HG03354 (cell line): ENCODE measurements at regions not wholly inside any gene's neighbourhood (a gene's known extent, or its start where the extent isn't known, plus 50 kb on each side); places are given as distances from the start of the nearest gene placed in this dataset.

Experiments
- ATAC-seq: cut with Tn5 transposase; IDR thresholded peaks from one replicate; pipeline ENCODE4 v1.9.1; 2021; ENCODE audit warnings: mild to moderate bottlenecking; ENCODE audit not compliant: unreplicated experiment, poor library complexity, severe bottlenecking

DNA sequence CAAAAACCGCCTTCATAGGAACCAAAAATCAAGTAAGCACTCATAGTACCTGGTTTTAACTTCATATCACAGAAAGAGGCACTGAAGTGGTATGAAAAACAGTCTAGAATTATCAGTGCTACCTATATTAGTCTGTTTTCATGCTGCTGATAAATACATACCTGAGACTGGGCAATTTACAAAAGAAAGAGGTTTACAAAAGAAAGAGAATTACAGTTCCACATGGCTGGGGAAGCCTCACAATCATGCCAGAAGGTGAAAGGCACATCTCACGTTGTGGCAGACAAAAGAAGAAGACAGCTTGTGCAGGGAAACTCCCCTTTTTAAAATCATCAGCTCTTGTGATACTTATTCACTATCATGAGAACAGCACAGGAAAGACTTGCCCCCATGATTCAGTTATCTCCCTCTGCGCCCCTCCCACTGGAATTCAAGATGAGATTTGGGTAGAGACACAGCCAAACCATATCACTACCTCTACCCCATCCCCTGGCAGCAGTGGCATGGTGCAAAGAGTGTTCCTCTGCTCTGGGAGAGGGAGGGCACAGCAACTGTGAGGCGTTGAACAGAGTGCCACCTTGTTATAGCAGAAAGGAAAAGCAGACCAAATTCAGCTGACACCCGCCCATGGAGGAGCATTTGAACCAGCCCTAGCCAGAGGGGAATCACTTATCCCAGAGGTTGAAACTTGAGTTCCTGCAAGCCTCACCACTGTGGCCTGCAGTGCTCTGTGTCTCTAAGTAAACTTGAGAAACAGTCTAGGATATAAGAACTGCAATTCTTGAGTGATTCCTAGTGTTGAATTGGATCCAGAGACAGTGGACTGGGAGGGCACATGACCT lies 61.9 kb upstream of the PTPRZ1 start:
- ATAC-seq: no peak

DNA sequence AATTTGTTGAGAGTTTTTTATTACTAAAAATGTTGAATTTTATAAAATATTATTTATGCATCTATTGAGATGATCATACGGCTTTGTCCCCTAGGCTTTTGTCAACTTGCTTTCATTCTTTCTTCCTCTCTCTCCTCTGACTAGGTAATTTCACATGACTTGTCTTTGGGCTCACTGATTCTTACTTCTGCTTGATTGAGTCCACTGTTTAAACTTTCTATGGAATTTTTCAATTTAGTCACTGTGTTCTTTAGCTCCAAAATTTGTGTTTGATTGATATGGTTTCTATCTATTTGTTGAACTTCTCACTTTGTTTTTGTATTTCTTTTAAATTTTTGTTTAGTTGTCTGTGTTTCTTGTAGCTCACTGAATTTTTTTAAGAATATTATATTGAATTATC lies 65.9 kb upstream of the PTPRZ1 start:
- ATAC-seq: no peak

DNA sequence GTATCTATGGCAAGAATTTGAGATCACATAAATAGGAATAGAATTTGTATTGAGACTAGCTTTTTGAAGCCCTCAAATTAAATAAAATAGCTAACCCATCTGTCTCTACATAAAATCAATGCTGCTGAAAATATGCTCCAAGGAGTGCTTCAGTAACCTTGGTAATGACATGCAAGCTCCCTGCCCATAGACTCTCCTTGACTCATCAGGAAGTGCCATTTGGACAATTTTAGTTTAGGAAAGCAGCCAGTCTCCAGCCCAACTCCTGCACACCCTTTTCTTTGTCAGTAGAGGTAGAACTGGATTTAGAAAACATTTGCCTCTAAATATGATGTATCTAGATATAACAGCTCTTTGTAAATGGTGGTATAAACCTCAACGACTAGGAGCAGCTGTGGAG lies 69.9 kb upstream of the PTPRZ1 start:
- ATAC-seq: no peak

DNA sequence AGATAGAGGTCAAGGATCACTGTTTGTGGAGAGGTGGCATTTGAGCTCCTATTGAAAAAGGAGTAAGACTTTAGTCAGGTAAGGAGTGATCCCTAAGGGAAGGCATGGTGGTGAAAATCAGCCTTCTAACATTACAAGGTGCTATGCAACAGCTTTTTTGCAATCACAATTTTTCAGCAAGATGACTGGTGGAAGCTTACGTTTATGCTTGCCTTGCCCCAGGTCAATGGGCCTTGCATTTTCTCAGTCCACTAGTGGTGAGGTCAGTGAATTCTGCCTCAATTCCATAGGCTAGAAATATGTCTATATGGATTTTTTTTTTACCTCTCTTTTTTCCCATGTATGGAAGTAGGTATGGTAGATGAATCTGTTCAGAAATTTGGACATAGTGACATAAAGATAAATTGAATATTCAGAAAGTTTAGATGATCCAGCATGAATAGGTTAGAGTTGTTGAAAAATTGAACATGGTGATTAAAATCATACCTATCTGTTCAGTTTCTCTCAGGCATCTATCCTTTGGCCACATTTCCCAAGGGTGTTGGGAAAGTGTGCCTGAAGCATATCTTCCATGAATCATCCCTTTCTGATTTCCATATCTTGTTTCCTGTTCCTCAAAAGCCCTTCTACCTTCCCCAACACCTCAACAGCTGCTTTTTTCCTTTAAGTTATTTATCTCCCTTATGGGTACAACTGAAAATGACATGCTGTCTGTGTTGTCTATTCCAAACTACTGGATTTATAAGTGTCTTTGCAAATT lies 71.9 kb upstream of the PTPRZ1 start:
- ATAC-seq: no peak

DNA sequence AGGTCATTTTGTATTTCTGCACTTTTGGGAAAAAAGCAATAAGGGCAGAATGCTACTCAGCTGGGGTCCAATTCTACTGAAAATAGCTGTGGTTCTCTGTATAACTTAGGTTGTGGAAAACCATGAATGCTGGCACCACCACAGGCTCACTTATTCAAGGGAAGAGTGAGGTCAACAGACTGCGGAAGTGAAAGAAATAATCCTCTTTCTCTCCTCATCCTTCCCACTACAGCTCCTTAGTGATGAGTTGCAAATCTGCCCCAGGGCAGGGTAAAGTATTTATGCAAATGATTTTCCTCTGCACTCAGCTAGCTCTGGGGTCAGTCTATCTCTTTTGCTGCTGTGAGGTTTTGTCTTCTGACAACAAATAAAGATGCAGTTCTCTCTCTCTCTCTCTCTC lies 74.1 kb upstream of the PTPRZ1 start:
- ATAC-seq: no peak

DNA sequence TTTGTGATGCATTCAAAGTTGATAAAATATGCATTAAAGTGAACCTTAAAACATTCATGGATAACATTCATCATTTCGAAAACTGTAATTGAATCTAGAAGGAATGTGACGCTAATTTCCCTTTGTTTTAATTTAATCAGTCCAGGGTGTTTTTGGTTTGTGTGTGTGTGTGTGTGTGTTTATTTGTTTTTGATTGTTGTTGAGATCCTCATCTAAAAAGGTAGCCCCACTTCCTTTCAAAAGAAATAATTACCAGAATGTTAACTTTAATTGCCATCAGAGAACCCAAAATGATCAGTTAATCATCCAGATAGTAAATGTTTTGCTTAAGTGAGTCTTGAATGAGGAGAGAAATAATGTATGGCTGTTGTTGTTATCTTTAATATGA lies 74.5 kb upstream of the PTPRZ1 start:
- no peak for ATAC-seq

DNA sequence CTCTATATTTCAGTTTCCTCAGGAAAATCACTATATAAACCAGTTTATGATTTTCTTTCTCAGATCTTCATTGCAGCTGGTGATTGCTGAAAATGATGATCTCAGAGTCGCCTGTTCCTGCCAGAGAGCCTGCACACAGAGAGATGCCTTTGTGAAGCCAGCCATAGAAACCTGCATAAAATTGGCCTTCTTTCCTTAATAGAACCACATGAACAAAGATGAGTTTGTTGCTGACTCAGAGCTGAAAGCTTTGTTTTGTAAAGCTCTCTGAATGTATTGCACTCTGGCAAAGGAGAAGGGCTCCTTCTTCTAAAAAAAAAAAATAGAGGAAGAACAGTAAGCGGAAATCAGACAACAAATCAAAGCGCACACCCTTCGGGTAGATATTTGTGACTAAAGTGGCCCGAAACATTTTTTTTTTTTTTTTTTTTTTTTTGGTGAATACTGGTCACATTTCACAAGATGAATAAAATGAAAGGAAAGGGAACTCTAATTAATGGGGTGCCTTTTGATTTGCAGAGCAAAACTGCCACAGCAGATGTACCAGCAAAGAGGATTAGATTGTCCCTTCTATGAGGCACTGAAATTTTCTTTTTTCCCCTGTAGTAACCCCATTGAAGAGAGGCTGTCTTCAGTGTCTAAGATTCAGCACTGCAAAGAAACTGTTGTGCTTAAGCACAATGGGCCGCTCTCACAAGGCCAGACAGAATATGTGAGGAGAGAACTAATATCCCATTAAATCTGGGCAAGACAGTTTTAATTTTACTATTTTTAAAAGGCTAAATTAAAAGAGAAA lies 75.1 kb upstream of the PTPRZ1 start:
- no peak for ATAC-seq

DNA sequence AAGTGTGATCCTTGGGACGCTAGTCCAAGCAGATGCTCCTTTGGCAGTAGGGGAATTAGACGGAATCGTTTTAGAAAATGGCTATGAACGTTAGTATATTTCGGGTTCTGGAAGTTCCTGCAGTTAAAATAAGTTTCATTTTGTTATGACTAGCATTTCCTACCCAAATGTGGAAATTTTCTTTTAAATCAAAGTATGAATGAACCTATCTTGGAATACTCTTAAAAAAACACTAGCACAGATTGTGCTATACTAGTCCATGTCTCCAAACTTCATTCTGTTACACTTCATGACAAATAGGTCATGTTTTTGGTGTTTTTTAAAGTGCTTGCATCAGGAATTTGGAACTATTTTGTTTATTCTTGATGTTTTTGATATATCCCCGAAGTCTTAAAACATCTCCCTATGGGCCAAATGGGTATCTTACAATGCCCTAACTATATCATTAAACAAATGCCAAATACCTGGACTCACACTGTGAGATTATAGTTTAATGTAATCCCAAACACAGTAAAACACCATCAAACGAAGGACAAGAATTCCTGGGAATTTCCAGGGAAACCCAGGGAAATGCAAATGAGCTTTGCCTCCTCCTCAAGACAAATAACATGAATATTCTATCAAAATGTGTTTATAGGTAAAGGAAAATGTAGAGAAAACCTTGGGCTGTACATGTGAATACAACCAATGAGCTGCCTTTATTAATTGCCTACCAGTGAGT lies 75.9 kb upstream of the PTPRZ1 start:
- ATAC-seq: no peak

DNA sequence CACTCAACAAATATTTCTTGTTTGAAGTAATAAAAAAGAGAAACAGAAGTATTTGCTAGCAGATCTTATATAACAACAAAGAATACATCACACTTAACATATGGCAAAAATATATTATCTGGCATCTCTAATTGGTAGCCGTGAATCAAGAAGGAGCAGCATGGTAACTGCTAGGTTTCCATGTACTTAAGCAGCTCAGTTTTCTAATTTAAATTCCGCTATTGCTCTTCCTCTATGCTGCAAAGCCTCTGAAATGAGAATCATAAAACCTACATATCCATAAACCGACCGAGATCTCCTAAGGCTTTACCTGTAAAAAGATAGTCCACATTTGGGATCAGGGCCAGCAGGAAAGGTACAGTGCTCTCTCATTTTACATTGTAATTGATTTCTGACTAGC lies 76.6 kb upstream of the PTPRZ1 start:
- ATAC-seq: no peak

DNA sequence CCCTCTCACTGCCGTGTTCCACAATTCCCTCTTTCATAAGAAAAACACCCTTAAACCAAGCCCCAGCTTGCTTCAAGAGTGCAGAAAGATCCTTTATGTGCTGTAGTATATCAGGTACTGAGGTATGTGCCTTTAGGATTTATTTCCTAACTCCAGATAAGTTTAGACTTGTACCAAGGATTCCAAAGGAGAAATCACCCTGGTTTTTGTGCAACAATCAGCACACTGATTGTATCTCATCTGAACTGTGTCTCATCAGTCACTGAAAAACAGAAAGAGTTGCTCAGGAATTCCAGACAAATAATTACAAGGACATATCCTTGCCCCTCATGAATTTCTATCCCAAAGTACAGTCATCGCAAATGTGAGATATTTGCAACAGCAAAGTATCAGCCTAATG lies 77.2 kb upstream of the PTPRZ1 start:
- ATAC-seq: no peak

DNA sequence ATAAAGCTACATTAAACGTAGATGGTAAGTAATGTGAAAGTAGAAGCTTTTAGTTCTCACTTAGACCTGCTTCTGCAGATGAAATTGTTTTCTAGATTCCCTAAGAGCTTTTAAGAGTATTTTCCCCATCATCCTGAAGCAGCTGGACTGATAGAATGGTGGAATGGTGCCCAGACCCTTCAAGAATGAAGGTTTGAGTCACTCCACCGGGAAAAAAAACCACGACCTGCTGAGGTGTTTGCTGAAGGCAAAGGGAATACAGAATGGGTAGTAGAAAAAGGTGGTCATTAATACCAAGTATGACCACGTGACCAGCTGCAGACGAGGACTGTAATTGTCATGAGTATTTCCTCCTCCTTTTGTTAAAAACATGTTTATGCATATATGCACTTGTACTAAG lies 79.2 kb upstream of the PTPRZ1 start:
- no peak for ATAC-seq

DNA sequence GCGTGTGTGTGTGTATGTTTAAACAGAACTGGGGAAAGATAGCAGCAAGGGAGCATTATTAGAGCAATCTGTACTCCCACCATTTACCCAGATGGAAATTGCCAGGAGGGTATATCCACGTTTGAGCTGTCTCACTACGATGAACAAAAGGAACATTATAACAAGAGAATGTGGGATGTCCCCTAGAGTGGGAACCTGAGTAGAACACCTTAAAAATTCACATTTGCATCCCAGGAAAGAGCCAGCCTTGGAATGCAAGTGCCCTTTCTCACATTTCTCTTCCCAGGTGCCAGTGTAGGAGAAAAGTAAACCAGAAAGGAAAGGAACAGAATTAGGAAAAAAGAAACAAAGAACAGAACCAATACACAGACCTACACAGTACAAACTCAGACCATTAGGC lies 95.3 kb upstream of the PTPRZ1 start:
- ATAC-seq: no peak

DNA sequence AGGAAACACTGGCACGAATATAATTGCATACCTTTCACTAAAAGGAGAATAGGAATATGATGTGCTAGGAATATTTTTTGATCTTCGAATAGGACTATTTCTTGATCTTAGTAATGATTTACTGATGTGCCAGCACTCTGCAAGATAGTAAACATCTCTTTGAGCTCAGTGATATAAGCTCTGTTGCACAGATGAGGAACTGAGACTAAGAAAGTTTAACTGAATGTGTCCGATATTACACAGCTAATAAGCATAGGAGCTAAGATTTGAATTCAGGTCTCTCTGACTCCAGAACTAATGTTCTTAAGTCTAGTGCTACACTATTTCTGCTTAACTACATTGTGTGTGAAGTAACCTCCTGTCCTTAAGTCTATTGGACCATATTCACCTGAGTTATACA lies 98.4 kb upstream of the PTPRZ1 start:
- ATAC-seq: no peak

DNA sequence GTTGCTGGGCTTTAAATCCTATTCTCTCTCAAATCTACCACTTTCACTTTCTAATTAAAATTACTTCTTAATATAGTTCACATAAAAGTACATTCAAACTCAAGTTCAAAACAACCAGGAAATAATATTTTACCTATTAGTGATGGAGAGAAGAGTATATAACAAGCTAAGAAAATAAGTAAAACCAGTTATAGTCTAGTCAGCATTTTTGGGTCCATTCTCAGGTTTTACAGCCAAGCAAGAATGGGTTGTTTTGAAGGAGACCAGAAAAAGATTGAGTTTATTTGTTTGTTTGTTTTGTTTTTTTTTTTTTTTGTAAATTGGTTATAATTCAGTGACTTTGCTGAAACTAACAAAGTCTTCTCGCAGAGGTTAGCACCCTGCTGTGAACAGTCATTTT lies 106.3 kb upstream of the PTPRZ1 start:
- ATAC-seq: no peak

DNA sequence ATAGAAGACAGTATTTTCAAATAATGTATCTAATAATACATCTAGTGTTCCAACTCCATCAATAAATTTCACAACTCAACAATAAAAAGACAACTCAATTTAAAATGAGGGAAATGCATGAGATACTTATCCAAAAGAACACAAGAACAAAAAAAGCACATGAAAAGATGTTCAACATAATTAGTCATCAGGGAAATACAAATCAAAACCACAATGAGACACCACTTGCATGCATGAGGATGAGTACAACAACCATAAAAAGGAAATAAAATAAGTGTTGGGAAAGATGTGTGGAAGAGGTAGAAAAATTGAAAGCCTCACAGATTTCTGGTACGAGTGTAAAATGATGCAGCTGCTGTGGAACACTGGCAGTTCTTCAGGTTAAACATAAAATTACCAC lies 111.6 kb upstream of the PTPRZ1 start:
- ATAC-seq: no peak

DNA sequence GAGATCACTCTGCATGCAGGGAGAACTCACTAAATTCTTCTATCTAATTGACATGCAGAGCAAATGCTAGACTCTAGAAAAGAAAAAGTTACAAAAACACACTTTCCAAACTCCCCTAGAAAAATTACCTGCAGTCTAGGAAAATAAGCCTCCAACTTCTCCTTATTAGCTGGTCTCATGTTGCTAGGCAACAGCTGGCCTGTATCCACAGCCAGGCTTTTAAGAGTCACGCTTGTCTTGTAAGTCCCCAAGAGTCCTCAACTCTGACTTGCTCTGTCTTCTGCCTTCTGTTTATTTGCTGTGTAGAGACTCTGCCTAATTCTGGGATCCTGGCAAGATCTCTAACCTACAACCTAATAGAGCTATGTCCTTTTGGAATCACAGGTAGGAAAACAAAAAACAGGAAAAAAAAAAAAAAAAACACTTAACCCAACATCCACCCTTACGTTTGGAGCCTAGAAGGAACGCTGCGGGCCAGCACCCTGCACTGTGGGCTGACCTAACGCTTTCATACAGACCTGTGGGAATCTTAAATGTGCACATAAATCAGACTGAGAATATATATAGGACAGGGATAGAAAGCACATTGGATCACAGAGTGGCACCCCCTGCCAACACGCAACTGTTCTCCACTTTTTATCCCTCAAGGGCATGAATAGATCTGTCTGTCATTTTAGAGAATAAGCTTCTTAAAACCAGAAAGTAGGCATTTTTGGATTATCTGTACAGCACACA lies 117.0 kb upstream of the PTPRZ1 start:
- no peak for ATAC-seq

DNA sequence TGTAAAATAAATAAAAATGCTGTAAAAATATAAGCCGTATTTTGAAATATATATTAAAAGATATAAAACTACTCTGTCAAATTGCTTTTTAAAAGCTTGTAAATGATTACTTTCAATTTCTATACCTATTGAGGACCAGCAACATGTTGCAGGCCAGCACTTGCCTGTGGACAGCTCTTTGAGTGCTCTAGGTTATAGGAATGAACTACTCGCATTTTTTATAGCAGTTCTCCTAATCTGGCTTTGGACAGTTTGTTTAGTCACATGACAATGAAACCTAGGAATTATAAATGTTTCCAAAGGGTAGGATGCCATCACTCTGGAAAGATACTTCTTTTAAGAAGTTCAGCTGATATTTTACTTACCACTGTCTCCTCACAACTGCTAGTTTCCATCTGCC lies 117.7 kb upstream of the PTPRZ1 start:
- no peak for ATAC-seq

DNA sequence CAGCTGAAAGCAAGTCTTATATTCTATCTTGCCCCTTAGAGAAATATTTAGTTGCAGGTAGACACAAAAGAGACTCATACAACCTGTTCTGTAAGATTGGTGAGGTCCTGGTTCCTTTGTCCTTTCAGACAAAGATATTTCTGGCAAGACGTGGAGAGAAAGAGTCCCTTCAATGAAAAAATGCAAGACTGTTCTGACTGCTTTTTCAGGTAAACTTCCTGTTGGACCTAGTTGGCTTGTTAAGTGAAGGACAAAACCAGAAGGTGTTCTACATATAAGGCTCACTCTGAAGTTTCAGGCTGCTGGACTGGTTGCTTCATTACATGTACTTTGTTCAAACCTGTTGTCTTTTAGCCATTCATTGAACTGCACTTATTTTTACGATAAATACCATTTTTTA lies 119.0 kb upstream of the PTPRZ1 start:
- ATAC-seq: no peak

DNA sequence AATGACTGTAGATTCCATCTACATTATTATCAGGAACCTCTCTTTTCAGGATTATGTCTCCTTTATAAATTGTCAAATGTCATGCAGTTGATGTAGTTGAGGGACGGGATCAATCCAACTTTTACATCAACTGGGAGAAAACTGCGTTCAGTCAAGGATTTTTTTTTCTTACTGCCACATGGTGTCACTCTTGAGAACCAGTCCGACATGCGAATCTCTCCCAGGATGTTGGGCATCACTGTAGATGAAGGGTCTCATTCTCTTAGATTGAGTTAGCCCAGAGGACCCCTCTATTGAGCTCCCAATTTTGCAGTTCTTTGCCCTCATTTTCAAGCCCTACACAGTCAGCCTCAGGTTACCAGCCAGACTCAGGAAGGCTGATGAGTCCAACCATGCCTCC lies 120.3 kb upstream of the PTPRZ1 start:
- no peak for ATAC-seq
